H9 (cell line): ENCODE measurements at regions not wholly inside any gene's neighbourhood (a gene's known extent, or its start where the extent isn't known, plus 50 kb on each side); places are given as distances from the start of the nearest gene placed in this dataset.

Experiments used
- DNase-seq: peaks from one replicate; pipeline ENCODE4 v3.0.0-alpha.2; 2017
- H2AFZ ChIP-seq: one replicate; pipeline ENCODE4 v1.6.1; 2013; ENCODE audit warnings: mild to moderate bottlenecking, low read length, control low read depth, moderate library complexity
- H2AK5ac ChIP-seq: 2 replicates; pipeline ENCODE4 v1.6.1; 2013; ENCODE audit warnings: low read length, control low read depth, mixed read lengths; ENCODE audit not compliant: insufficient read length
- H2BK120ac ChIP-seq: one replicate; pipeline ENCODE4 v1.6.1; 2013; ENCODE audit warnings: low read depth, mild to moderate bottlenecking, low read length, control low read depth, inconsistent platforms; ENCODE audit not compliant: poor library complexity, severe bottlenecking
- H2BK12ac ChIP-seq: 2 replicates; pipeline ENCODE4 v1.6.1; 2013; ENCODE audit warnings: low read length, control low read depth, mixed read lengths, low read depth; ENCODE audit not compliant: insufficient read length
- H2BK15ac ChIP-seq: 2 replicates; pipeline ENCODE4 v1.6.1; 2013; ENCODE audit warnings: low read depth, low read length, control low read depth
- H2BK20ac ChIP-seq: one replicate; pipeline ENCODE4 v1.6.1; 2013; ENCODE audit warnings: low read depth, mild to moderate bottlenecking, low read length, control low read depth, inconsistent platforms; ENCODE audit not compliant: poor library complexity, severe bottlenecking
- H2BK5ac ChIP-seq: 2 replicates; pipeline ENCODE4 v1.6.1; 2013; ENCODE audit warnings: low read length, control low read depth, mixed read lengths; ENCODE audit not compliant: insufficient read length
- H3K14ac ChIP-seq: 2 replicates; pipeline ENCODE4 v1.6.1; 2013; ENCODE audit warnings: low read length, control low read depth; ENCODE audit not compliant: insufficient read depth
- H3K18ac ChIP-seq: 2 replicates; pipeline ENCODE4 v1.6.1; 2013; ENCODE audit warnings: low read depth, mild to moderate bottlenecking, mixed read lengths, low read length, control low read depth; ENCODE audit not compliant: insufficient read length
- H3K23ac ChIP-seq: 2 replicates; pipeline ENCODE4 v1.6.1; 2013; ENCODE audit warnings: low read length, control low read depth, mixed read lengths, low read depth; ENCODE audit not compliant: insufficient read length
- H3K23me2 ChIP-seq: 2 replicates; pipeline ENCODE4 v1.6.1; 2013; ENCODE audit warnings: low read depth, mild to moderate bottlenecking, mixed read lengths, low read length, control low read depth; ENCODE audit not compliant: insufficient read length, poor library complexity, severe bottlenecking
- H3K27ac ChIP-seq: 2 replicates; pipeline ENCODE4 v1.5.1; 2013; ENCODE audit warnings: low read length, control low read depth, mixed read lengths, low read depth; ENCODE audit not compliant: insufficient read length
- H3K27me3 ChIP-seq: 2 replicates; pipeline ENCODE4 v1.6.1; 2013; ENCODE audit warnings: low read length, control low read depth, inconsistent platforms; ENCODE audit not compliant: insufficient read depth
- H3K4ac ChIP-seq: 2 replicates; pipeline ENCODE4 v1.6.1; 2013; ENCODE audit warnings: low read depth, mild to moderate bottlenecking, control low read depth, inconsistent platforms, low read length, moderate library complexity
- H3K4me1 ChIP-seq: 2 replicates; pipeline ENCODE4 v1.6.1; 2013; ENCODE audit warnings: low read length, control low read depth, inconsistent platforms; ENCODE audit not compliant: insufficient read depth
- H3K4me2 ChIP-seq: 2 replicates; pipeline ENCODE4 v1.6.1; 2013; ENCODE audit warnings: low read length, control low read depth, mixed read lengths; ENCODE audit not compliant: insufficient read length, insufficient read depth
- H3K56ac ChIP-seq: 2 replicates; pipeline ENCODE4 v1.6.1; 2013; ENCODE audit warnings: low read depth, mild to moderate bottlenecking, mixed read lengths, low read length, control low read depth; ENCODE audit not compliant: insufficient read length
- H3K79me1 ChIP-seq: 2 replicates; pipeline ENCODE4 v1.6.1; 2013; ENCODE audit warnings: low read depth, mild to moderate bottlenecking, moderate library complexity, low read length, control low read depth, inconsistent platforms; ENCODE audit not compliant: insufficient read depth, poor library complexity, severe bottlenecking
- H3K79me2 ChIP-seq: 2 replicates; pipeline ENCODE4 v1.6.1; 2013; ENCODE audit warnings: low read length, control low read depth, inconsistent platforms; ENCODE audit not compliant: insufficient read depth
- H3K9ac ChIP-seq: 2 replicates; pipeline ENCODE4 v1.6.1; 2013; ENCODE audit warnings: low read length, control low read depth, mixed read lengths; ENCODE audit not compliant: insufficient read length; ENCODE audit errors: extremely low read depth
- H3K9me3 ChIP-seq: one replicate; pipeline ENCODE4 v1.6.1; 2013; ENCODE audit warnings: low read depth, low read length, inconsistent platforms; ENCODE audit not compliant: control insufficient read depth
- H3T11ph ChIP-seq: one replicate; pipeline ENCODE4 v1.6.1; 2013; ENCODE audit warnings: mild to moderate bottlenecking, low read length, control low read depth, inconsistent platforms
- H4K20me1 ChIP-seq: one replicate; pipeline ENCODE4 v1.6.1; 2013; ENCODE audit not compliant: control insufficient read depth, insufficient read length, insufficient read depth
- H4K5ac ChIP-seq: 2 replicates; pipeline ENCODE4 v1.6.1; 2013; ENCODE audit warnings: low read depth, mild to moderate bottlenecking, mixed read lengths, low read length, control low read depth; ENCODE audit not compliant: insufficient read length
- H4K8ac ChIP-seq: replicated peaks from 2 replicates; pipeline ENCODE4 v1.6.1; 2013; ENCODE audit warnings: low read length, control low read depth, mixed read lengths, low read depth; ENCODE audit not compliant: insufficient read length
- H4K91ac ChIP-seq: 2 replicates; pipeline ENCODE4 v1.6.1; 2013; ENCODE audit warnings: low read depth, mild to moderate bottlenecking, moderate library complexity, mixed read lengths, low read length, control low read depth; ENCODE audit not compliant: insufficient read length
- H3K27ac Mint-ChIP-seq, 3 experiments: 2 replicates in 2 of 3; 3 replicates in 1 of 3; pipeline ENCODE4 v1.8.0; 2020 to 2021; ENCODE audit warnings: mixed read lengths in 3 of 3, mild to moderate bottlenecking in 1 of 3, moderate library complexity in 1 of 3
- H3K27me3 Mint-ChIP-seq: 2 replicates; pipeline ENCODE4 v1.8.0; 2021; ENCODE audit warnings: low read depth, mild to moderate bottlenecking, moderate library complexity, mixed read lengths
- H3K36me3 Mint-ChIP-seq, 3 experiments: 2 replicates in 2 of 3; 3 replicates in 1 of 3; pipeline ENCODE4 v1.8.0; 2020 to 2021; ENCODE audit warnings: low read depth in 3 of 3, mixed read lengths in 3 of 3; ENCODE audit not compliant: insufficient read depth in 1 of 3
- H3K4me1 Mint-ChIP-seq, 2 experiments: 2 replicates each; pipeline ENCODE4 v1.8.0; 2020; ENCODE audit warnings: mixed read lengths in 2 of 2
- H3K4me3 Mint-ChIP-seq, 2 experiments: 2 replicates in 1 of 2; 3 replicates in 1 of 2; pipeline ENCODE4 v1.8.0; 2020 to 2021; ENCODE audit warnings: mild to moderate bottlenecking in 2 of 2, mixed read lengths in 2 of 2, moderate library complexity in 1 of 2
- H3K9me3 Mint-ChIP-seq, 2 experiments: 2 replicates in 1 of 2; 3 replicates in 1 of 2; pipeline ENCODE4 v1.8.0; 2020; ENCODE audit warnings: mild to moderate bottlenecking in 2 of 2, mixed read lengths in 2 of 2, moderate library complexity in 1 of 2
- WGBS: extraction: QIAGEN DNeasy Blood & Tissue Kit; methylation state at CpG from one replicate; pipeline ENCODE4 v1.1.7; 2013; ENCODE audit warnings: missing lambda C conversion rate, low lambda C conversion rate, mixed read lengths; ENCODE audit not compliant: insufficient read length; ENCODE audit errors: extremely low coverage; 5-methylcytosine and 5-hydroxymethylcytosine counted together
- TF ChIP-seq, protein P1 (sequence below): fragments of 200-600 bp; sonication (generic); conservative IDR thresholded peaks from 3 replicates; pipeline ENCODE4 v1.8.0; 2021; ENCODE audit warnings: antibody characterized with exemption, mild to moderate bottlenecking

DNA sequence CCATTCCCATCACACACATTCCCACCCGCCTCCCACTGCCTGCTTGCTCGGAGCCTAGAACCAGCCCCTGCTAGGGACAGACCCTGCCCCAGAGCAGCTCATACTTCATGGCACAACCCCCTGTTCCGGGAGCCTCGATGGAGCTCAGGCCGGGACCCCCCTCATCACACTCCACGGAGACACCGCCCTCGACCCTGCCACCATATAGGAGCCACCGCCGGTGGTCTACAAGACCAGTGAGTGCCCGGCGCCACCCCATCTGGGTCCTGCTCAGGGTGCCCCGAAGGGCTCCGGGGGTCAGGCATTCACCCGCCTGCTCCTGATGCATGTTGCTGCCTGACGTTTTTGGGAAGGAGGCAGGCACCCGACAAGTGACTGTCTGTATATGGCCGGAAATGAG, 65.5 kb upstream of the RXRA start:
- H3K14ac ChIP-seq, result no peak overlapping the region
- DNase-seq, result no peak
- no peak overlapping the region for H3K18ac ChIP-seq
- H3K23me2 ChIP-seq, result no peaks in the 10 kb centered on the region
- H3K79me2 ChIP-seq, result no peaks in the 10 kb centered on the region
- no peak overlapping the region for H3K27ac ChIP-seq
- WGBS, result no CpG with 5 or more reads among the region's 18 CpGs
- no peaks in the 10 kb centered on the region for H4K20me1 ChIP-seq
- H2BK15ac ChIP-seq, result no peak overlapping the region
- H2BK12ac ChIP-seq, result no peak overlapping the region
- H3K4me2 ChIP-seq, result no peak overlapping the region
- H3K4ac ChIP-seq, result no peak overlapping the region
- no peaks in the 10 kb centered on the region for H3K9me3 Mint-ChIP-seq
- no peak overlapping the region for H3K56ac ChIP-seq
- no peaks in the 10 kb centered on the region for H3K36me3 Mint-ChIP-seq
- H4K5ac ChIP-seq, result no peak overlapping the region
- no peak overlapping the region for H2AFZ ChIP-seq
- TF ChIP-seq, protein P1, sequence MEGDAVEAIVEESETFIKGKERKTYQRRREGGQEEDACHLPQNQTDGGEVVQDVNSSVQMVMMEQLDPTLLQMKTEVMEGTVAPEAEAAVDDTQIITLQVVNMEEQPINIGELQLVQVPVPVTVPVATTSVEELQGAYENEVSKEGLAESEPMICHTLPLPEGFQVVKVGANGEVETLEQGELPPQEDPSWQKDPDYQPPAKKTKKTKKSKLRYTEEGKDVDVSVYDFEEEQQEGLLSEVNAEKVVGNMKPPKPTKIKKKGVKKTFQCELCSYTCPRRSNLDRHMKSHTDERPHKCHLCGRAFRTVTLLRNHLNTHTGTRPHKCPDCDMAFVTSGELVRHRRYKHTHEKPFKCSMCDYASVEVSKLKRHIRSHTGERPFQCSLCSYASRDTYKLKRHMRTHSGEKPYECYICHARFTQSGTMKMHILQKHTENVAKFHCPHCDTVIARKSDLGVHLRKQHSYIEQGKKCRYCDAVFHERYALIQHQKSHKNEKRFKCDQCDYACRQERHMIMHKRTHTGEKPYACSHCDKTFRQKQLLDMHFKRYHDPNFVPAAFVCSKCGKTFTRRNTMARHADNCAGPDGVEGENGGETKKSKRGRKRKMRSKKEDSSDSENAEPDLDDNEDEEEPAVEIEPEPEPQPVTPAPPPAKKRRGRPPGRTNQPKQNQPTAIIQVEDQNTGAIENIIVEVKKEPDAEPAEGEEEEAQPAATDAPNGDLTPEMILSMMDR, result no peak
- no peaks in the 10 kb centered on the region; the same call in 1 of the 2 replicates for H3K27me3 Mint-ChIP-seq
- peaks cover 3 to 10% of the 10 kb centered on the region in 2 experiments for H3K4me1 Mint-ChIP-seq
- H3K9me3 ChIP-seq, result no peaks in the 10 kb centered on the region
- H3K23ac ChIP-seq, result no peak overlapping the region
- no peak overlapping the region for H2AK5ac ChIP-seq
- no peak overlapping the region; a peak in 1 of 5 replicates for H3K4me3 Mint-ChIP-seq
- H3K4me1 ChIP-seq, result no peaks in the 10 kb centered on the region
- H4K91ac ChIP-seq, result no peak overlapping the region
- H3K9ac ChIP-seq, result no peak overlapping the region
- no peaks in the 10 kb centered on the region for H3K79me1 ChIP-seq
- no peak overlapping the region for H4K8ac ChIP-seq
- no peak overlapping the region for H2BK120ac ChIP-seq
- no peak overlapping the region; a peak in 1 of 7 replicates for H3K27ac Mint-ChIP-seq
- no peak overlapping the region for H3T11ph ChIP-seq
- no peak overlapping the region for H2BK20ac ChIP-seq
- no peaks in the 10 kb centered on the region for H3K27me3 ChIP-seq
- no peak overlapping the region for H2BK5ac ChIP-seq
